ENCODE measurements at regions not wholly inside any gene's neighbourhood (a gene's known extent, or its start where the extent isn't known, plus 50 kb on each side); places are given as distances from the start of the nearest gene placed in this dataset.
A peak's percentile ranks its signal among the peaks of the same experiment; 100 is the strongest.

DNA sequence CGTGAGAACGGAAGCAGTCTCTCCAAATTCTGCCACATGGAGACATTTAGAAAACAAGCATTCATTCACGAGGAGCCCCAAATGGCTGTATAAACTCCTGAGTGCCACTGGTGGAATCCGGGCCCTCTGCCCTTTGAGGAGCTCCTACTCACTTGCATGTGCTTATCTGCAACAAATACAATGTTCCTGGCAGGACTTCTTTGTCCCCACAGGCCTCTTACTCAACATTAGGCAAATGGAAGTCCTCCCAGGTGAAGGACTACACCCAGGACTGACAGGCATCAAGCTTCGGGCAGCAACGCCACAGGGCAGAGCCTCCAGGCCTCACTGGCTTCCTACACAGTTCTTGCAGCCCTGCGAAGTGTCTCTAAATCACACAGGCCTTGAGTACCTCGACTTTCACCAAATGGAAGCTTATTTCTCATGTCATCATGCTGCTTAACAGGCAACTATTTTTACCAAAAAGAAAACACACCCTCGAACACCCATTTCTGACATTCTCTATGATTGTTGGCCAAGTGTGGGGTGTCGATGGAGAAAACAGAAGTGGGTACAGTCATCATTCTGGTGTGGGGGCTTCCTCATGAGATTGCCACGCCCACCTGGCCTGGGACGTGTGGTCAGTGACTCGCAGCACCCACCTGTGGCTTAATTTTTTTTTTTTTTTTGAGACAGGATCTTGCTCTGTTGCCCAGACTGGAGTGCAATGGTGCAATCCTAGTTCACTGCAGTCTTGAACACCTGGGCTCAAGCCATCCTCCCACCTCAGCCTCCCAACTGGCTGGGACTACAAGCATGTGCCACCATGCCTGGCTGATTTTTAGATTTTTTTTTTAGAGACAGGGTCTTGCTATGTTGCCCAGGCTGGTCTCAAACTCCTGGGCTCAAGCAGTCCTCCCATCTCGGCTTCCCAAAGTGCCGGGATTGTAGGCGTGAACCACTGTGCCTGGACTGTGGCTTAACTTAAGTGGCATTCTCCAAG, 186.8 kb upstream of the GLI2 start:
- no peak for DNase-seq (ENCODE audit: low read depth)

DNA sequence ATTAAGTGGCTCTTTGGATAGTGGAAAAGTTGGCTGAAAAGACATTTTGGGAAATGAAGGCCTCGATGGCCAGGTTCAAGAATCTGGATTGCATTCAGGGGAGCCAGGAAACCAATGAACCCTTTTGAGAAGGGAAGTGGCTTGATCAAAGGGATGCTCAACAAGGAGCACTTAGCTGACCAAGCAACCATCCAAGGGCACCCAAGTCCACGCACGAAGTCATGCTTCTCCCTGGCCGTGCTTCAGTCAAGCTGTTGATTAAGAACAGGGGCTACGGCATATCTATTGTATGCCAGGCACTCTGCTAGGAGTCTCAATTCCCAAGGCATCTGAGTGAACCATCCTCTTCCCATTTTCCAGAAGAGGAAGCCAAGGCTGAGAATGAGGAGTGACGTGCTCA, 185.8 kb upstream of the GLI2 start:
- DNase-seq (ENCODE audit: low read depth), result no peak

DNA sequence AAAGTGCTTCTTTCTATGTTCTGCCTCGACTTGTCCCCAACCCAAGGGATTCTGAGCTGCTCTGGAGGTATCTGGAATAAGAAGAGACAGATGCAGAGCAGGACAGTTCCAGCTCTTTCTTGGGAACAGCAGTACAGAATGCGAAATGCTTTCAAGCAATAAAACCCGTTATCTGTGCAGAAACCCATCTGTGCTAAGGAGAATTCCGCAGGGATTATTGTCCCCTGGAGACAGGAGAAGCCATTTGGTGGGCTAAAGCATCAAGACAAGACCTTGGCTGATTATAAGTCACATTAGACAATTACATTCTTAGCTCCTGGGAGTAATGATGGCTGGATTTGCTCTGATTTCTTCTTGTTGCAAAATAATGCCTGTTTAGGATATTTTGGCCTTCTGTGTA, 185.4 kb upstream of the GLI2 start:
- DNase-seq (ENCODE audit: low read depth), result no peak

DNA sequence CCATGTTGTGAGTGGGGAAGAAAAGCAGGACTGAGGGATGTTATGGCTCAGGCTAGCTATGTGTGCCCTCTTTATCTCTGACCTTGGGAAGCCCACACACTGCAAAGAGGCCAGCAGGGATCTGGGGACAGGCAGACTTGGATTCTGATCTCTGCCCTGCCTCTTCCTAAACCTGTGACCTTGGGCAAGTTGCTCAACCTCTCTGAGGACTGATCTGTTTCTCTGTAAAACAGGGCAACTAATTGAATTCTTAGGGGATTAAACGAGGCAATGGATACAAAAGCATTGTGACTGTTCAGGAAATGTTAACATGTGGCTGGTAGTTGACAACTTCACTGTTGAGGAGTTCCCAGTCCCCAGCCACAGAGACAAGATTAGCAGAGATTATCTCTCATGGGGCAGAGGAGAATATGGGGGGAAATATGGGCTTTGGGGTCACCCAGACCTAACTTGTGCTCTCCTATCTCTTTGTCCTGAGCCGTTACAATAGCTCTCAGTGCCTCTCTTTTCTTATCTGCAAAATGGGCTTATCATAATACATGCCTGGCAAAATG, 184.7 kb upstream of the GLI2 start:
- peak; percentile 34 for DNase-seq (ENCODE audit: low read depth)

DNA sequence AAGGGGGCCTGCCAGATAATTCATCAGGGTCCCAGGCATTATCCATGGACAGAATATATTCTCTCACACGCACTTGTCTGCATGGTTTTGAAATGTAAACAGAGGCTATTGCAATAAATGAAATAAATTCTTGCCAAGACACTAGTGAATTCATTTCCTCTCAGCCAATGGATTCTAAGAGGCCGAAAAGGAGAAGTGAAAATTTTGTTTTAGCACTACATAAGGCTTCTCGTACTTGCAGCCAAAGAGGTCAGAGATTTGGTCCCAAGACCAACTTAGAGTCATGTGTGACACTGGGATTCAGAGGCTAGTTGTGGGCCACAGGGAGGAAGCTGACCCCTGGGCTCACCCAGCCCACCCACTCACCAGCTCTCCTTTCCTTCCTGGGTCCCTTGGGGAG, 184.1 kb upstream of the GLI2 start:
- DNase-seq (ENCODE audit: low read depth), result no peak

DNA sequence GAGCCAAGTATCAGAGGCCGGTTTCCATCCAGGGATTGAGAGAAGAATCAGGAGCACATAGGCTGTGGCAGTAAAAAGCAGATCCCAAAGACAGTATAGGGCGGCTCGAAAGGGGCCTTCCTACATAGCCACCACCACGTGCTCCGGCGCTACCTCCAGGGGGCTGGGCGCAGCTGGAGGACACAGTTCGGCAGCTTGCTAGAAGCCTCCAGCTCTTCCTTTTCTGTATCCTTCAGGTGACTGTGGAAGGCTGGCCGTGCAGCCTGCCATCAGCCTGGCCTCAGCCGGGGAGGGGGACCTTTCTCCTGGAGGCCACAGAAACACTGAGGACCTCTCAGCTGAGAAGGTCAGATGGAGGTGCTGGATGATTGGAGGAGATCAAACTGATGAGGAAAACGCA, 183.6 kb upstream of the GLI2 start:
- DNase-seq (ENCODE audit: low read depth), result no peak

DNA sequence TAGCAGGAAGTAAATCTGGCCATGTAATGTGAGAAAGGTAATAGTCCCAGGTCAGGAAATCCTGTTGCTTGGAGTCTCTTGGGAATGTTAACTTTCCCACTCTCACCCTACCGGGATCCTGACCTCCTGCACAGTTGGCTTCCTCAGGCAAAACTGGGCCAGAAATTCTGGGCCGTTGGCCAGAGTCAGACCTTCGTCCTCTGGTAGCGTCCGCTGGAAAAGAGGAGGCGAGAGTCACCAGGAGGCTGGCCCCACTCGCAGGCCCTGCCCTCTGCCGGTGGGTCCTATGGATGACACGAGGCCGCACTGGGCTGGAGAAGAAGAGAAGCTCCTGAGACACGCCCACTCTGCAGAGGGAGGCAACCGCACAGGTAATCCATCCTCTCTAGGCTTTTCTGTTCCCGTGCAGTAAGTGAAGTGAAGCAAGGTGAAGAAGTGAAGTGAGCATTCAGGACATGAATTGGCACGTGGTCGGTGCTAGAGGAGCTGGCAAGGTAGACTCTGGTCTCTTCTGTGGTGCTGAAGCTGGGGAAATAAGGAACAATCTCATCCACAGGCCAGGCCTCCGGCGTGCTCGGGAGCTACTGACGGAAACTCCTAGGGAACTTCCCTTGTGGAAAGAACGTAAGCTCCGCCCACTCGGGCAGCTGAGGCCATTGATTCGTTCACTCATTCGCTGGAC, 182.7 kb upstream of the GLI2 start:
- DNase-seq (ENCODE audit: low read depth), result peak; percentile 62

DNA sequence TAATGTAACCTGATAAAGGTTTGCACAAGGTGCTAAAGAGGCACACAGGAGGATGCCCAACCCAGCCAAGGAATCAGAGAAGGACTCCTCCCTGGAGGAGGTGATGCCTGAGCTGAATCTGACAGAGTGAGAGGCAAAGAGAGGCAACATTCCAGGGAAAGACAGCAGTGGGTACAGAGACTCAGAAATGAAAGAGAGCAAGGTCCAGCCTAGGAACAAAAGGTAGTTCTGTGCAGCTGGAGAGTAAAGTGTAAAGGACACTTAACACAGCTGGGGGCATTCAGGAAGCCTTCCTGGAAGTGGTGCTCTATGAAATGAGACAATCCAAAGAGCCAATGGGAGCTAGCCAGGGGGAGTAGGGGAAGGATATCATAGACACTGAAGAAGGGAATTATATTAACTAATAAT, 181.0 kb upstream of the GLI2 start:
- no peak for DNase-seq (ENCODE audit: low read depth)

DNA sequence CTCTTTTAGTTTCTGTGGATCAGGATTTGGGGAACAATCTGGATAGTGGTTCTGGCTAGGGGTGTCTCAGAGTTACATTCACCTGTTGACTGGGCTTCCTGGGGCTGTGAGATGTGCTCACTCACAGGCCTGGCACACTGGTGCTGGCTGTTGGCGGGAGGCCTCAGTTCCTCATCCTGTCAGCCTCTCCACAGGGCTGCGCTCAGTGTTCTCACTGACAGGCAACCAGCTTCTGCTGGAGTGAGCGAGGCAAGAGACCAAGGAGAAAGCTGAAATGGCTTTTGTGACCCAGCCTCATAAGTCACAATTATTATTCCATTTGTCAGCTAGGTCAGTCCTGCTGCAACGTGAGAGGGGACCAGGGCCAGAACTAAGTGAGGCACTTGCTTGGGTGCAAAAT, 180.6 kb upstream of the GLI2 start:
- no peak for DNase-seq (ENCODE audit: low read depth)

DNA sequence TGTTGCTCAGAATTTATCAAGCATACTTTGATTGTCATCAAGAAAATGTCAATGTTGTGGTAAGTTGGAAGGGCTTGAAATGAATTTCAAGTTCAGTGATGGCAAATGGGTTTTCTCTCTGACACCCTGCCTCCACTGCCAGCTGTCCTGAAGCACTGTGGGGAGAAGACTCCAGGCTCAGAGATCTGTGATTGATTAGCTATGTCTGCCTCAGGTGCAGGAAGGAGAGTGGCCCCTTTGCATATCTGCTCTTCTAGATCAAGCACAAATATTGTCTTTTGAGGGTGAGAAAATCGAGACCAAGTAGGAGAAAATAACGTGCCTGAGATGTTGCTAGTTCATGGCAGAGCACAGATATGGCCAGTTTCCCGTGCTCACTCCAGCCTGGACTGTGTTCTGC, 178.8 kb upstream of the GLI2 start:
- DNase-seq (ENCODE audit: low read depth), result no peak

DNA sequence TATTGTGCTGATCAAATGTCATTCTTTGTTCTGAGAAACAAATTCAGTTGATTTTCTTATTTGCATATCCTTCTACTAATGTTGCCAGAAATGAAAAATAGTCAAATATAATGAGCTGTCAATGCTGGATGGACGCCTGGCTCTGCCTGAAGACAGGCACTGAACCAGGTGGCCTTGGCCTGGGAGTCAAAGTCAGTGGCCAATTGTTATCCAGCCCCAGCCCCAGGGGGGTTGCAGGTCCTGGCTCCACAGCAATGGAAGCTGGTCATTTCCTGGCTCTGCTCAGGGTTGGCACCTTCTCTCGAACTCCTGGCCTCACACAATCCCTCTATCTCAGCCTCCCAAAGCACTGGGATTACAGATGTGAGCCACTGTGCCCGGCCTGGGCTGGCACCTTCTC, 176.8 kb upstream of the GLI2 start:
- no peak for DNase-seq (ENCODE audit: low read depth)

DNA sequence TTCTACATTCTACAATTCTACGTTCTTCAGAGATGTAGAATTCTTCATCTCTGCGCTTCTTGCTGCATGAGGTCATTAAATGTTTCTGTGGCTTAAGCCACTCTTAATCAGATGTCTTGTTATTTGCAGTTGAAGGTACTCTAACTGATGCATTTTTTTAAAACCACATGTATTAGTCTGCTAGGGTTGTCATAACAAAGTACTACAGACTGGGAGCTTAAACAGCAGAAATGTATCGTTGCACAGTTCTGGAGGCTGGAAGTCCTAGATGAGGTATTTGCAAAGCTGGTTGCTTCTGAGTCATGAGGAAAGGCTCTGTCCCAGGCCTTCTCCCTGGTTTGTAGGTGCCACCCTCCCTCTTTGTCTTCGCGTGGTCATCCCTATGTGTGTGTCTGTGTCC, 176.3 kb upstream of the GLI2 start:
- DNase-seq (ENCODE audit: low read depth), result peak; percentile 100

DNA sequence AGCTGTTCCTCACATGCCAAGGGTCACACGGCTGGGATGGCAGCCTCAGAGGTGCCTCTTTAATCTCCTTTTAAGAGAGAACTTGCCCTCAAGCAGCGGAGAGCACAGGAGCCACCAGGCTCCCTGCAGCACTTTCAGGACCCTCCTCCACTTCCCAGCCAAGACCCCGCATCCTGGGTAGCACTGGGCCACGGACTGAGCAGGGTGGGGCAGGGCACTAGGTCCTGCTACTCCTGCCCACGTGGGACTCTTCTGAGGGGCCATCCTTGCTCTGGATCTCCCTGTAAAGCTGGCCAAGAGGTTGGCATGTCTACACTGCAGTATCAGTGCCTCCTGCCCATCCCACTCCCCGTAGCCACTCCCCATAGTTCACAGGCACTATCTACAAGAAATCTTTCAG, 175.3 kb upstream of the GLI2 start:
- no peak for DNase-seq (ENCODE audit: low read depth)

DNA sequence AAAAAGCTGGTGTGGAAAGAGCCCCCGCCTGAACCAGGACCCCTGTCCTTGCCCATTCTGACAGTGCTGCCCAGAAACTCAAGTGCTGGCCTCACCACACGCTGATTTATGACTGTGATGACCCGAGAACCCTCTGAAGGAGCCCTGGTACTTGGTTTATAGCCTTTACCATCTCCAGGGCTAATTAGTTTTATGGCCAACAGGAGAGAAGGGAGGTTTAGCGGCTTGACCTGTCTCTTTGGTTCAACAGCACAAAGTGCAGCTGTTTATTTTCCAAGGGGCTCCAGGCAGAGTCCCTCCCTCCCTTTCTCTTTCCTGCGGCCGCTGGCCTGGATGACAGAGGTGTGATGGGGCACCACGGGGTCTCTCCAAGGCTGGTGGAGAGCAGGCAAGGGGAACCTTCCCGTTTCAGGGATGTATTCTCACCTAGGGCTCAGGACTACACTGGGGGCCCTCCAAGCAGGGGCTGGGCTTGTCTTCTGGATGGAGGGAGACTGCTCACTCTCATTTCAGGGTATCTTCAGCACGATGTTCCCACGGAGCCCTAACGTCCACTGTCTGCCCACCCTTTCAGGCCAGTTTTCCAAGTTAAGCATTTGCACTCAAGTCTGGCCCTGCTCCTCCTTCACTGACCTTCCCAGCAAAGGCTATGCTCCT, 174.2 kb upstream of the GLI2 start:
- no peak for DNase-seq (ENCODE audit: low read depth)

DNA sequence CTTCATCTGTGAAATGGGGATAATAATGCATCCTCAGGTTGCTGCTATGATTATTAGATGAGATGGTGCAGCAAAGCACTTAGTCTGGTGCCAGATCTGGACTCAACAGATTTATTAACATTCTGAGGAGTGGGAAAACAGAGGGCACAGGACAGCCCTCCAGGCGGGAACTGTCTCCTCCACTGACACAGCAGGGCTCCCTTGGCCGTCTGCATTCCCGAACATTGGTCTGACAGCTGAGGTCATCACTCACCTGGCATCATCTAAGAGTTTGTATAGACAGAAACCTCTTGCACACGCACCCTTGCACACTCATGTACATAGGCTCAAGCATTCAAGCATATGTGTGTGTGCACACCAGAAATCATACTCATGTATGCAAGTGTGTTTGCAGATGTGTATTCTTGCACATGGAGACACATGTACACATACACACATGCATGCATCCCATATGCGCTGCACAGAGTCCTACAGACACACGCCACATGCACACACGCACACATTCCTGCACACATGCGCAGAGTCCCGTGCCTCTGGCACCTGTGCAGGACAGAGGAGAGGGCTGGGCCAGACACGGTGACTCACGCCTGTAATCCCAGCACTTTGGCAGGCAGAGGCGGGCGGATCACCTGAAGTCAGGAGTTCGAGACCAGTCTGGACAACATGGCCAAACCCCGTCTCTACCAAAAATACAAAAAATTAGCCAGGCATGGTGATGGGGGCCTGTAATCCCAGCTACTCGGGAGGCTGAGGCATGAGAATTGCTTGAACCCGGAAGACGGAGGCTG, 173.3 kb upstream of the GLI2 start:
- DNase-seq (ENCODE audit: low read depth), result no peak

DNA sequence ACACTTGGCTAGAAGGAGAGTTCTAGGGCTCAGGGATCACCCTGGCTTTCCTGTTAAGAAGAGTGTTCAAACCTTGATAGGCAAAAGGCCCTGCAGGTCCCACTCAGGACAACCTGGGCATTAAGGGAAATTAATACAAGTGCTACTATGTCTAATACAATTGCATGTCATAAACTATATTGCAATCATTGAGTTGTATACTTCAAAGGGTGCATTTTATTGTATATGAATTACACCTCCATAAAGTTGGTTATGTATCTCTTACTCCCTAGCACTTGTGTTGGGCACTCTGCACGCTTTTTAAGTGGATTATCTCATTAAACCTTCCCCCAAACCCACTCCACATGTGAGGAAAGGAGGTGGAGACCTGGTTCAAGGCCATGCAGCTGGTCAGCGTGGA, 172.1 kb upstream of the GLI2 start:
- no peak for DNase-seq (ENCODE audit: low read depth)

DNA sequence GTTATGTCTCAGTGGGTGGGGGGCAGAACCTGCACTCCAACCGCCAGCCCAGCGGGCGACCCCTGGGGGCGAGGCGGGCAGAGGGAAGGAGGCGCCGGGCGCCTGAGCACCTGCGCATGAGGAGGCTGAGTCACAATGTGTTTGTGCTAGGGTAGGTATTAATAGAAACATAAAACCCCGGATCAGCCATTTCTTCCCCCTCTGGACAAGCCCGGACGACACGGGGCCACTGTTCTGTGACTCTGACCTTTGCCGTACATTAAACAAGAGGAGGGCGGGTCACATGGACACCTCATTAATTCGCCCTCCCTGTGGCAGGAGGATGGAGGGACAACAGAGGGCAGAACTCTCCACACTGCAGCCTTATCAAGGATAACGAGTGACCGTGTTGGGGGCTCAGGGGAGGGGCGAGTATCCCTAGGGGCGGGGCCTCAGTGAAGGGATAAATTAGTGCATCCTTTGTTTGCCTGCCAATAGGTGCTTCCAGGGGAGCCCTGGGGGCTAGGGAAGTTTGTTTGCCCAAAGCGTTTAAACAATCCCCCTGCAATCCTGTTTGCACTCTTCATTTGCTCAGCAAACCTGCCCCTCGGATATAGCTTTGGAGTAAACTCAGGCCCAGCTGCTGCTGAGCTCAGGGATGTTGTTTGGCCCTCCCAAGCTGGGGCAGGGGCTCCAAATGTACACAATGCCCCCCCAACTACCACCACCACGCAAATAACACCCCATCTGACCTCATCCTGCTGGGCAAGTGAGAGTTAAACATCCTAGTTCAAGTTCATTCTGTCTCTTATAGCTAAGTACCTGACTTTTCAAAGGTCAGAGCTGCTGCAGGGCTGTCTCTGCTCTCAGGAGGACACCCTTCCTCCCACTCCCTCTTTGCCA, 171.2 kb upstream of the GLI2 start:
- DNase-seq (ENCODE audit: low read depth), result no peak

DNA sequence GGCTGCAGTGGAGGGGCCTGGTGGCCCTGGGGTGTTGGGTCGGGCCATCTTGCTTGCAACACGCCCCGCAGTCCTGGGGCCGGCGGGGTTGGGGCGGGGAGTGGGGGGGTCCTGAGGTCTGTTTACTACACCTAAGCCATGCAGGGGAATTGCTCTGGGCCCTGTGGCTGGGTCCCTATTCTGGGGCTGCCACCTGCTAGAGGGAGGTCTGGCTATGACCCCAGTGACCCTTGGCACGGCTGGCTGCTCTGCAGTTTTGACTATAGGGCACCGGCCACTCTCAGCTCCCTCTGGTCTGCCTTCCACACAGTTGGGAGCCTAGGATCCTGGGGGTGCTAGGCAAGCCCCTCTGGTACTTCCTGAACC, 170.6 kb upstream of the GLI2 start:
- no peak for DNase-seq (ENCODE audit: low read depth)

DNA sequence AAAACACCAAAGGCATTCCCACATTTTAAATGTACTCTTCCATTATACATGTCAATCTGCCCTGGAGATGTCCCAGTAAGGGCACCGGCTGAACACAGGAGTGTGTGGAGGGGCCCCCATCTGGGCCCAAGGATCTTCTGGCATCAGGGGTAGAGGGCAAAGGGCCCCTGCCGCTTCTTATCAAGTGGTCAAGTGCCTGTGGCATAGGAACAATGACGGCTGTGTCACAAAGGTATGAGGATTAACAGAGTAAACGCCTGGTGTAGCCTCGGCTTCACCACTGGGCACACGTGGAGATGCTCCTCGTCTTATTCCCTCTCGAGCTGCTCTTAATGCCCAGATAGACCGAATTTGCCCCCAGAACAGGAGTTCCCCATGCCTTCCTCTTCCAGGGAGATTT, 169.7 kb upstream of the GLI2 start:
- DNase-seq (ENCODE audit: low read depth), result no peak

DNA sequence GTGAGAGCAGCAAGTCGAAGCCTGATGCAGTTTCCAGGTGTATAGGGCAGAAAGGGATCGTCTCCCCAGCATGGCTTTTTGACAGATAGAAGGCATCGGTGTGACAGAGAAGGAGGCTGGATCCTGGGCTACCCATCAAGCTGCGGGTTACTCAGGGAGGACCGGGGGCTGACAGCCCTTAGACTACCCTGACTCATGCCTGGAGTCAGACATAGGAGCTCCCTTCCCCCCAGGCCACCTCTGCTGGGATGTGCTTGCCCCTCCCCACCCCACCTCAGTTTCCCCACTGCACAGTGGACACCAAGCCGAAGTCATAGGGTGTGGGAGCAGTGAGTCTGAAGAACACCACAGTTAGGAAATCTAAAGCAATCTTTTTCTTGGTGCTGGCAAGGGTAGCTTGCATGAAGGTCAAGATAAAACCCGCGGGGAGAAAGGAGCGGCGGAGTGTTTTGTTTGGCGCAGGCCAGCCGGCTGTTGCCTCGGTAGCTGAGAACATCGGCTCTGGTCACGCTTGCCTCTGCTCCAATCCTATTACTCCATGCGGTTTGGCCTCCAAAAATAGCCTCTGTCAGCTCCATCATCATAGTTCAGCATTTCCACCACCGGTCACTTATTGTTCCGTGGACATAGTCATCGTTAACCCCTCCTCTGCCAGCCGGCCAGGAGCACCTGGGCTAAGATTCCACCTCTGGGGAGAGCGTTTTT, 169.2 kb upstream of the GLI2 start:
- DNase-seq (ENCODE audit: low read depth), result no peak

Data from amniotic epithelial cell (primary cell).